OCI-LY1 (cell line): ENCODE measurements at regions not wholly inside any gene's neighbourhood (a gene's known extent, or its start where the extent isn't known, plus 50 kb on each side); places are given as distances from the start of the nearest gene placed in this dataset.

Experiments
- H2AFZ ChIP-seq: fragments of 200-600 bp; sonication (generic), shearing (Covaris generic); 2 replicates; pipeline ENCODE4 v1.6.0; 2014; ENCODE audit warnings: antibody characterized with exemption, mild to moderate bottlenecking, low read length
- H3F3A ChIP-seq: fragments of 200-600 bp; sonication (generic), shearing (Covaris generic); 2 replicates; pipeline ENCODE4 v1.6.0; 2014; ENCODE audit warnings: mild to moderate bottlenecking, antibody characterized with exemption, low read length, moderate library complexity; ENCODE audit not compliant: insufficient read depth
- H3K27ac ChIP-seq: fragments of 200-600 bp; sonication (generic); 2 replicates; pipeline ENCODE4 v1.5.1; 2014; ENCODE audit warnings: low read length, mixed run types, mild to moderate bottlenecking, low read depth; ENCODE audit not compliant: poor library complexity, severe bottlenecking
- H3K27me3 ChIP-seq: fragments of 200-600 bp; sonication (generic); 2 replicates; pipeline ENCODE4 v1.6.0; 2014; ENCODE audit warnings: antibody characterized with exemption, mild to moderate bottlenecking, low read length, moderate library complexity; ENCODE audit not compliant: insufficient read depth
- H3K36me3 ChIP-seq: fragments of 200-600 bp; sonication (generic); 2 replicates; pipeline ENCODE4 v1.6.1; 2014; ENCODE audit warnings: mild to moderate bottlenecking, antibody characterized with exemption, low read length, moderate library complexity, mixed read lengths; ENCODE audit not compliant: insufficient read depth
- H3K4me1 ChIP-seq: fragments of 200-600 bp; sonication (generic); 2 replicates; pipeline ENCODE4 v1.5.1; 2014; ENCODE audit warnings: mild to moderate bottlenecking, low read length, moderate library complexity; ENCODE audit not compliant: insufficient read depth, severe bottlenecking
- H3K4me2 ChIP-seq: fragments of 200-600 bp; sonication (generic), shearing (Covaris generic); 2 replicates; pipeline ENCODE4 v1.6.1; 2014; ENCODE audit warnings: low read length
- H3K4me3 ChIP-seq: fragments of 200-600 bp; sonication (generic); 2 replicates; pipeline ENCODE4 v1.5.1; 2014; ENCODE audit warnings: low read length, low read depth, mild to moderate bottlenecking, mixed read lengths; ENCODE audit not compliant: poor library complexity, severe bottlenecking
- H3K79me2 ChIP-seq: fragments of 200-600 bp; shearing (Covaris generic); 2 replicates; pipeline ENCODE4 v1.6.1; 2016; ENCODE audit warnings: mixed run types, low read length, mixed read lengths; ENCODE audit not compliant: insufficient read depth
- H3K9ac ChIP-seq: fragments of 200-600 bp; sonication (generic), shearing (Covaris generic); 2 replicates; pipeline ENCODE4 v1.6.1; 2014; ENCODE audit warnings: mild to moderate bottlenecking, low read length, mixed read lengths
- H3K9me2 ChIP-seq: fragments of 200-600 bp; sonication (generic), shearing (Covaris generic); 2 replicates; pipeline ENCODE4 v1.6.1; 2014; ENCODE audit warnings: low read depth, mild to moderate bottlenecking, low read length, mixed read lengths
- H3K9me3 ChIP-seq: fragments of 200-600 bp; shearing (Covaris generic); 2 replicates; pipeline ENCODE4 v1.6.1; 2014; ENCODE audit warnings: low read length, mixed read lengths
- H4K20me1 ChIP-seq: fragments of 200-600 bp; sonication (generic), shearing (Covaris generic); 2 replicates; pipeline ENCODE4 v1.6.0; 2016; ENCODE audit warnings: mild to moderate bottlenecking, low read length; ENCODE audit not compliant: insufficient read depth
- CTCF ChIP-seq: fragments of 200-600 bp; sonication (generic), shearing (Covaris generic); IDR thresholded peaks from 2 replicates; pipeline ENCODE4 v1.5.1; 2017; ENCODE audit warnings: mild to moderate bottlenecking, antibody characterized with exemption, low read length, moderate library complexity, mixed read lengths
- EZH2 ChIP-seq: fragments of 200-600 bp; sonication (generic), shearing (Covaris generic); IDR thresholded peaks from 2 replicates; pipeline ENCODE4 v1.8.0; 2017; ENCODE audit warnings: borderline replicate concordance, mixed run types, mild to moderate bottlenecking, antibody characterized with exemption, low read length, moderate library complexity, mixed read lengths

GRCh38 chr4:41437111-41437536 lies 100.8 kb upstream of the LIMCH1 start:
- TF ChIP-seq EZH2 (no peak), CTCF (no peak)
- H3K27me3 ChIP-seq: no peaks in the 10 kb centered on the region
- H3K27ac ChIP-seq: no peak overlapping the region
- H2AFZ ChIP-seq: no peak overlapping the region
- H3K4me1 ChIP-seq: no peaks in the 10 kb centered on the region
- no peak overlapping the region for H3K4me3 ChIP-seq
- H3K36me3 ChIP-seq: no peaks in the 10 kb centered on the region
- H3F3A ChIP-seq: no peaks in the 10 kb centered on the region
- no peaks in the 10 kb centered on the region for H3K9me3 ChIP-seq
- H3K9me2 ChIP-seq: no peaks in the 10 kb centered on the region
- no peaks in the 10 kb centered on the region for H4K20me1 ChIP-seq
- H3K79me2 ChIP-seq: no peaks in the 10 kb centered on the region
- no peak overlapping the region for H3K9ac ChIP-seq
- no peak overlapping the region for H3K4me2 ChIP-seq

- H3F3A ChIP-seq: no peaks in the 10 kb centered on the region
- H3K27ac ChIP-seq: no peak overlapping the region
- H3K79me2 ChIP-seq: no peaks in the 10 kb centered on the region
- H3K4me3 ChIP-seq: no peak overlapping the region
- H3K27me3 ChIP-seq: no peaks in the 10 kb centered on the region
- no peaks in the 10 kb centered on the region for H4K20me1 ChIP-seq
- H3K36me3 ChIP-seq: no peaks in the 10 kb centered on the region
- no peak overlapping the region for H3K4me2 ChIP-seq
- no peaks in the 10 kb centered on the region for H3K4me1 ChIP-seq
- no peaks in the 10 kb centered on the region for H3K9me3 ChIP-seq
- H3K9ac ChIP-seq: no peak overlapping the region
- H2AFZ ChIP-seq: no peak overlapping the region
- TF ChIP-seq CTCF: no peak
- no peak for TF ChIP-seq EZH2
- no peaks in the 10 kb centered on the region for H3K9me2 ChIP-seq
Observed at GRCh38 chr4:41438931-41439297, 99.0 kb upstream of the LIMCH1 start.

- Histone ChIP-seq H3K79me2 (no peaks in the 10 kb centered on the region), H3K4me2 (no peak overlapping the region), H3K27ac (no peak overlapping the region)
Observed at GRCh38 chr4:41442810-41443209, 95.1 kb upstream of the LIMCH1 start.

GRCh38 chr4:41443340-41444079 lies 94.4 kb upstream of the LIMCH1 start:
- no peaks in the 10 kb centered on the region for H3F3A ChIP-seq
- no peaks in the 10 kb centered on the region for H4K20me1 ChIP-seq
- H3K4me3 ChIP-seq: no peak overlapping the region
- H3K4me1 ChIP-seq: no peaks in the 10 kb centered on the region
- no peak overlapping the region for H3K9ac ChIP-seq
- H3K4me2 ChIP-seq: no peak overlapping the region
- no peak overlapping the region for H3K27ac ChIP-seq
- H3K36me3 ChIP-seq: no peaks in the 10 kb centered on the region
- no peaks in the 10 kb centered on the region for H3K9me2 ChIP-seq
- no peak for TF ChIP-seq EZH2
- TF ChIP-seq CTCF: no peak
- H3K9me3 ChIP-seq: no peaks in the 10 kb centered on the region
- no peak overlapping the region for H2AFZ ChIP-seq
- no peaks in the 10 kb centered on the region for H3K27me3 ChIP-seq
- H3K79me2 ChIP-seq: no peaks in the 10 kb centered on the region

More at GRCh38 chr4:41442810-41443209, 95.1 kb upstream of the LIMCH1 start:
- no peak for TF ChIP-seq EZH2
- no peaks in the 10 kb centered on the region for H3K9me2 ChIP-seq
- H3K4me3 ChIP-seq: no peak overlapping the region
- no peak overlapping the region for H2AFZ ChIP-seq
- no peaks in the 10 kb centered on the region for H3K9me3 ChIP-seq
- no peaks in the 10 kb centered on the region for H3K36me3 ChIP-seq
- no peaks in the 10 kb centered on the region for H3K4me1 ChIP-seq
- H3F3A ChIP-seq: no peaks in the 10 kb centered on the region
- no peak overlapping the region for H3K9ac ChIP-seq
- no peaks in the 10 kb centered on the region for H3K27me3 ChIP-seq
- H4K20me1 ChIP-seq: no peaks in the 10 kb centered on the region
